RWPE2 (cell line): ENCODE measurements at regions not wholly inside any gene's neighbourhood (a gene's known extent, or its start where the extent isn't known, plus 50 kb on each side); places are given as distances from the start of the nearest gene placed in this dataset.

Experiments used
- ATAC-seq: fragments of 200-7000 bp; cut with Tn5 transposase; 3 replicates; pipeline ENCODE4 v1.9.1; 2021; ENCODE audit warnings: low read depth
- DNase-seq: peaks from one replicate; pipeline ENCODE4 v3.0.0-alpha.2; 2020; ENCODE audit warnings: low spot score
- H3K27ac ChIP-seq: fragments of 450-650 bp; 2 replicates; pipeline ENCODE4 v1.5.1; 2017; ENCODE audit warnings: mild to moderate bottlenecking; ENCODE audit not compliant: poor library complexity, severe bottlenecking
- H3K27me3 ChIP-seq: fragments of 250-450 bp; sonication (Bioruptor Pico); 2 replicates; pipeline ENCODE4 v1.5.1; 2021; ENCODE audit warnings: mild to moderate bottlenecking, moderate library complexity; ENCODE audit not compliant: insufficient read depth, poor library complexity, severe bottlenecking
- H3K36me3 ChIP-seq: fragments of 250-450 bp; sonication (Bioruptor Pico); 2 replicates; pipeline ENCODE4 v1.5.1; 2020; ENCODE audit warnings: low read depth, mild to moderate bottlenecking, moderate library complexity
- H3K4me1 ChIP-seq: fragments of 250-450 bp; sonication (Bioruptor Pico); 2 replicates; pipeline ENCODE4 v1.5.1; 2021; ENCODE audit warnings: mild to moderate bottlenecking, moderate library complexity; ENCODE audit not compliant: insufficient read depth, poor library complexity, severe bottlenecking
- H3K4me3 ChIP-seq: fragments of 250-450 bp; sonication (Bioruptor Pico); 2 replicates; pipeline ENCODE4 v1.5.1; 2021; ENCODE audit warnings: mild to moderate bottlenecking, moderate library complexity; ENCODE audit not compliant: severe bottlenecking
- H3K9me3 ChIP-seq: fragments of 250-450 bp; sonication (Bioruptor Pico); 2 replicates; pipeline ENCODE4 v1.5.1; 2021; ENCODE audit warnings: mild to moderate bottlenecking, moderate library complexity; ENCODE audit not compliant: severe bottlenecking
- CTCF ChIP-seq: fragments of 450-650 bp; IDR thresholded peaks from one replicate; pipeline ENCODE4 v1.5.1; 2017; ENCODE audit warnings: mild to moderate bottlenecking, moderate library complexity; ENCODE audit not compliant: poor library complexity, severe bottlenecking

GRCh38 chr2:217279556-217279955, 419.7 kb upstream of the TNP1 start:
- TF ChIP-seq CTCF, result no peak
- Histone ChIP-seq H3K27me3 (no peaks in the 10 kb centered on the region), H3K4me1 (peaks cover 17% of the 10 kb centered on the region), H3K27ac (no peak overlapping the region), H3K36me3 (no peaks in the 10 kb centered on the region), H3K9me3 (no peaks in the 10 kb centered on the region), H3K4me3 (no peak overlapping the region)
- ATAC-seq (peak; percentile 54), DNase-seq (no peak)

- ATAC-seq, result no peak
- no peak for DNase-seq
- Histone ChIP-seq H3K4me1 (peaks cover 17% of the 10 kb centered on the region), H3K36me3 (no peaks in the 10 kb centered on the region), H3K4me3 (no peak overlapping the region), H3K27ac (no peak overlapping the region), H3K27me3 (no peaks in the 10 kb centered on the region), H3K9me3 (no peaks in the 10 kb centered on the region)
- TF ChIP-seq CTCF, result no peak
These were observed 419.3 kb upstream of the TNP1 start for GRCh38 chr2:217279140-217279539.

- Histone ChIP-seq H3K27ac (peak overlapping the region; percentile 46), H3K4me3 (no peak overlapping the region), H3K4me1 (peaks cover 16% of the 10 kb centered on the region), H3K9me3 (no peaks in the 10 kb centered on the region), H3K27me3 (no peaks in the 10 kb centered on the region), H3K36me3 (no peaks in the 10 kb centered on the region)
- DNase-seq (peak; percentile 77), ATAC-seq (peak; percentile 91)
- TF ChIP-seq CTCF, result no peak
These were observed 418.0 kb upstream of the TNP1 start for GRCh38 chr2:217277646-217278398.

GRCh38 chr2:217276433-217276832, 416.6 kb upstream of the TNP1 start:
- H3K36me3 ChIP-seq, result no peaks in the 10 kb centered on the region
- ATAC-seq (no peak), DNase-seq (no peak)
- no peaks in the 10 kb centered on the region for H3K27me3 ChIP-seq
- peaks cover 11% of the 10 kb centered on the region for H3K4me1 ChIP-seq
- H3K27ac ChIP-seq, result no peak overlapping the region
- no peak overlapping the region for H3K4me3 ChIP-seq
- TF ChIP-seq CTCF, result no peak
- H3K9me3 ChIP-seq, result no peaks in the 10 kb centered on the region

DNA sequence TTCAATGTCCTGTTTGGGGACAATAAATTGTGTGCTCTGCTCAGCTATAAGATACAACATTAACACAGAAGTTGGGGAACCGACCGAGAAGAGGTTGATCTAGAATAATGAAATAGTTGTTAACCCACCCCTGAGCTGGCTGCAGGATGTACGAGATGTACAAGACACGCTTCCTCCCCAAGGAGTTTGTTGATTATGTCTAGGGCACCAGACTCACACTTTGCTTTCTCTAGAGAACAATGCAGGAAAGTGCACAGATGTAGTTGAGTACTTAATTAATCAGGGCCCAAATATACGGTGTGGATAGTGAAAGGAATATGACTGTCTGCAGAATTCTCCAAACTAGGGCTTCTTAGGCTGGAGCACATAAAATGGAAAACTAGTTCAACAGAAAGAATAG, 415.2 kb upstream of the TNP1 start:
- Histone ChIP-seq H3K36me3 (no peaks in the 10 kb centered on the region), H3K4me1 (peaks cover 11% of the 10 kb centered on the region), H3K9me3 (no peaks in the 10 kb centered on the region), H3K4me3 (no peak overlapping the region), H3K27me3 (no peaks in the 10 kb centered on the region), H3K27ac (no peak overlapping the region)
- no peak for DNase-seq
- TF ChIP-seq CTCF, result no peak
- ATAC-seq, result no peak
